G401 (cell line): ENCODE measurements at regions not wholly inside any gene's neighbourhood (a gene's known extent, or its start where the extent isn't known, plus 50 kb on each side); places are given as distances from the start of the nearest gene placed in this dataset.

ENCODE experiments used
- DNase-seq: peaks from one replicate; pipeline ENCODE4 v3.0.0-alpha.2; 2015; ENCODE audit warnings: low spot score
- in situ Hi-C: cut with HindIII; loops from 2 replicates; pipeline ENCODE4 v1.10.0; 2016; ENCODE audit warnings: low sequenced_read_pairs, mixed read lengths

DNA sequence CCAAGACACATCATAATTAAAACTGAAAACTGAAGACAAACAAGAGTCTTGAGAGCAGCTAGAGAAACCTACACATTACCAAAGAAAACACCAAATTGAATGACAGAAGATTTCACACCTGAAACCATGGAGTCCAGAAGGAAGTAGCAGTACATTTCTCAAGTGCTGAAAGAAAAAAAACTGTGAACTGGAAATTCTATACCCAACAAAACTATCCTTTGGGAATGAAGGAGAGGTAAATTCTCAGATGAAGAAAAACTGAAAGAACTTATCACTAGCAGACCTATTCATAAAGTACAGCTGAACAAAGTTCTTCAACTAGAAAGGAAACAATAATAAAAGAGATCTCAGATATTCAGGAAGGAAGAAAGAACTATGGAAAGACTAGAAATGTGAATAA lies 198.7 kb upstream of the ZNF507 start:
- in situ Hi-C loops: no loop called here
- no peak for DNase-seq

GRCh38 chr19:32150605-32151004 lies 194.8 kb upstream of the ZNF507 start:
- in situ Hi-C loops: no loop called here
- DNase-seq: no peak

- DNase-seq: no peak
- in situ Hi-C loops: no loop called here
These were observed 191.0 kb upstream of the ZNF507 start for GRCh38 chr19:32154418-32154817.

- in situ Hi-C loops: no loop called here
- DNase-seq: no peak
These were observed 180.9 kb upstream of the ZNF507 start for GRCh38 chr19:32164384-32164992.

DNA sequence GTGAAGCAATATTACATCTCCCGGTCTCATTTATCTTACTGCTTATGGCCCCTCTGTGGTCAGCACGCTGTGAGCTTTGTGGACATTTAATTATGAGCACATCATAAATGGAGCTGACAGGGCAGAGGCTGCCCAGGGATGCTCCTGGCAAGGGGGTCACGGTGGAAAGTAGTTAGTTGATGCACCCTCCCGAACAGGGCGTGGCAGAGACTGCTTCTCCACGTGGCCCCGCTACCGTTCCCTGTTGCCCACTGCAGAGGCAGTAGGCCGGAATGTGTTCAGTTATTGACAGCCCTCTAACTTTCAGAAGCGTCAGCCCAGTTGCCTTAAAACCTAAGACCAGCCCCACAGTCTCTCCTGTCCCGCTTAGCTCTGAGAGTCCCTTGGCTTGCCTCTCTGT lies 180.3 kb upstream of the ZNF507 start:
- no peak for DNase-seq
- in situ Hi-C loops: no loop called here

GRCh38 chr19:32165750-32166149 lies 179.7 kb upstream of the ZNF507 start:
- no peak for DNase-seq
- in situ Hi-C loops: no loop called here

DNA sequence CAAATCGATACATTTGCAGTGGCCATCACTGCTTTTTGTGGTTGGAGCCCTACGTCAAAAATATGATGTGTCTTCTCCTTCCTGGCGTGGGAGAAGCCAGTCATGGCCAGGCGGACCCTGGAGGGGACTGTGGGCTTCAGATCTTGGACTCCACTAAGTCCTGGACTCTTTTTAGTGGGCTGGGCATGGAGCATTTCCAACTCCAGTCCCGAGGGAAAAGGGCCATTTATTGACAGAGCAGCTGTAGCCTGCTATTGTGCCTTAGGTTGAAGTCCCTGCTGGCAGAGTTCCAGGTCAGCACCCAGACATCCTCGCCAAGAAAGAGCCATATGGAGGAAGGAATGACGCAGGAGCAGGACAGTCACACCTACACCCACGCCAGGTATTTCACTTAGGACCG lies 179.2 kb upstream of the ZNF507 start:
- DNase-seq: no peak
- in situ Hi-C loops: no loop called here

GRCh38 chr19:32168111-32168510 lies 177.3 kb upstream of the ZNF507 start:
- DNase-seq: no peak
- in situ Hi-C loops: no loop called here

- in situ Hi-C loops: no loop called here
- no peak for DNase-seq
These were observed 176.8 kb upstream of the ZNF507 start for GRCh38 chr19:32168606-32169005.

GRCh38 chr19:32171719-32172151 lies 173.7 kb upstream of the ZNF507 start:
- in situ Hi-C loops: no loop called here
- DNase-seq: no peak

GRCh38 chr19:32172566-32173160 lies 172.7 kb upstream of the ZNF507 start:
- DNase-seq: no peak
- in situ Hi-C loops: no loop called here

- no peak for DNase-seq
- in situ Hi-C loops: no loop called here
These were observed 171.6 kb upstream of the ZNF507 start for GRCh38 chr19:32173836-32174235.

DNA sequence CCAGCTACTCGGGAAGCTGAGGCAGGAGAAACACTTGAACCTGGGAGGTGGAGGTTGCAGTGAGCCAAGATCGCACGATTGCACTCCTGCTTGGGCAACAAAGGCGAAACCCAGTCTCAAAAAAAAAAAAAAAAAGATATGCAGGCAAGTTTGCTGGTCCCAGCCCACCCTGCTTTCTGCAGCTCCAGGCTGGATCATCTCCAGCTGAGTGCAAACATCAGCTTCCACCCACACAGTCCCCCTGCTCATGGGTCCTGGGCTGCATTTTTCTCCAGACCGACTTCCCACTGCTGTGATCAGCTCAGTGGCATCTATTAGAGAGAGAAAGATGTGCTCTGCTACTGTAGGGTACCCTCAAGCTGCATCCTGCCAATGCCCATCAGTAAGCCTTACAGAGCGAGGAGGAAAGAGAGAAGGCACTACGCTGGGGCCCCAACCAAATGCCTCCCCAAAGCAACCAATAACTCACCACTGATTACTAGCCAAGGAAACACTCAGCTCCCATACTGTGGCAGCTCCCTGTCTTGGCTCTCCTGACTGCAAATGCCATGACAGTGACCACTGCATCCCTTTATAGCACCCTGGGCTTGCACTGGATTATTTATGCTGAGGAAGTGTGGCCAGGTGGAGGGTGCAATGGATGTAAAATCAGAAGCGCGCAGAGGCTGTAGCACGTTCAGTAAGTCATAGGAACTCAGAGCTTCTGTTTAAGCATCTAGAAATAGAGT lies 170.9 kb upstream of the ZNF507 start:
- in situ Hi-C loops: no loop called here
- no peak for DNase-seq

- no peak for DNase-seq
- in situ Hi-C loops: no loop called here
These were observed 168.8 kb upstream of the ZNF507 start for GRCh38 chr19:32176591-32176990.

DNA sequence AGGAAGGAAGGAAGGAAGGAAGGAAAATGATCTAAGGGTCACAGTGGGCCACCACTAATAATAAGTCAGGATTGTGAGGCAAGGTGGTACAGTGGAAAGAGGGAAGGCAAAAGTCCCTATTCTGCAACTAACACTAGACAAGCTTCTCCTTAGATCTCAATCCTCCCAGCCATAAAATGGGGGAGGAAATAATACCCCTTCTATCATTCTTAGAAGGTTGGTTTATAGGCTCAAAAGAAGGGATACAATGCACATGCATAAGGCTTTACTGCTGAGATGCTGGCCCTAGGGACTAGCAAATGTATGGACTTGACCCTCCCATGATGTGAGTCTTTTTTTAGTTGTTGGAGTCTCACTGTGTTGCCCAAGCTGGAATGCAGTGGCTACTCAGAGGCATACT lies 167.7 kb upstream of the ZNF507 start:
- DNase-seq: no peak
- in situ Hi-C loops: no loop called here

DNA sequence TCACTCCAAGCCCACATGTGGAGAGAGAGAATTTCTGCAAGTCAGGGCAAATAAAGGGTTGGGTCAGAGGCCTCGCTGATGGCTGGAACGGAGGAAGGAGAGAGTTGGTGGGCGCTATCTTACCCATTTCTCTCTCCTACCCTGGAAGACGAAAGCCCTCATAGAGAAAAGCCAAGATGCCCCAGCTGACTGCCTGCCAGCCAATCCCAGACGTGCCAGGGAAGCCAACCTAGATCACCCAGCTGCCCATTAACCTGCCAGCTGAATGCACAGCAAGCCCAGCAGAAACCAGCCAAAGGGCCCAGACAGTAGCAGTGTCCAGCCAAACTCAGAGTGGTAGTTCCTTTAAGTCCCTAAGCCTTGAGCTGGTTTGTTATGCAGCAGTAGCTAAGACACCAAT lies 167.0 kb upstream of the ZNF507 start:
- in situ Hi-C loops: no loop called here
- DNase-seq: no peak

DNA sequence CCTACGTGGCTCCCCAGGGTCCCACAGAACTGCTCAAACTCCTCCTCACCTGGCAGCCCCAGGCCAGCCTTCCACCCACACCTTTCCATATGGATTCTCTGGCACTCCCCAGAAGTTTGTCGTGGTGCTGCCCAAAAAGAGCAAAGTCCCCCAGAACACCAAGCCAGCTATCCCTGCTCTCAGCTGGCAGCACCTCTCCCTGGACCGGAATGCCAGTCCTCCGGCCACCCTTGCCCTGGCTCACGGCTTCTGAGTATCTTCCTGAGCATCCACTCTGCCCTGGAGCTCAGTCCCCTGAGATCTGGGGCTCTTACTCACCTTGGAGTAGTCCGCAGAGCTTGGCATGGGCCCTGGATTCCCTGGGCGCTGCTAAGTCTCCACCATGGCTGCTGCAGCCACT lies 166.5 kb upstream of the ZNF507 start:
- DNase-seq: no peak
- in situ Hi-C loops: no loop called here

- in situ Hi-C loops: no loop called here
- no peak for DNase-seq
These were observed 164.0 kb upstream of the ZNF507 start for GRCh38 chr19:32181216-32181920.

DNA sequence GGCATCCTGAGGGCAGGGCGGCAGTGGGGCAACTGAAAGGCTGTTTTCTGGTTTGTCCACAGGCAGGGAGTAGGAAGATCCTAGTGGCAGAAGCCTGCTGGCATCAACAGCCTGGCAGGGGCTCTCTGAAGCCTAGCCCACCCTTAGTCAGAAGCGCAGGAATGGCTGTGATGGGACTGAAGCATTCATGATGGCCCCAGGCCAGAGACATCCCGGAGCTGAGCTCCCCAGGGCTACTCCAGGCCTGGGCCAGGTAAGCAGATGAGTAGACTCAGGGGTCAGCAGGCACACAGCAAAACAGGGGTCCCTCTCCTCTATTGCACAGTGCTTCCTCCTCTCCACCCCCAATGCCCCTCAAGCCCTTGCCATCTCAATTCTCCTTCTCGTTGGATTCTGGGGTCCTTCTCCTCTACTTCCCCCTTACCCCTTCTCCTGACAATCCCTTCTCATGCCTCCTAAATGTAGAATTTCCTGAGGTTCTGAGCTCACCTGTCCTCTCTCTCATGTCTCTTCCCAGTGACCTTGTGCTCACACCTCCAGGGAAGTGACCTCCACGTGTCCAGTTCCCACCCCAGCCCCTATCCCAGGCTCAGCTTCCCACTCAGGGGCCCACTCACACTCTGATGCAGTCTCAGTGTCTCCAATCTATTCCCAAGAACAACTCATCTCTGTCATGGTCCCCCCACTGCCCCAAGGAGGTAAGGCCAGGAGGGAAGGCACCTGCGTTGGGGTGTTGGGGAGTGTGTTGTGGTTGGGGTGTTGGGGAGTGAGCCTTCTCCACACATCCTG lies 158.7 kb upstream of the ZNF507 start:
- in situ Hi-C loops: no loop called here
- DNase-seq: no peak
